Effector memory CD8-positive, alpha-beta T cell (primary cell): ENCODE measurements at regions not wholly inside any gene's neighbourhood (a gene's known extent, or its start where the extent isn't known, plus 50 kb on each side); places are given as distances from the start of the nearest gene placed in this dataset.
"Not testable (repeated sequence)": the region's sequence is repeated elsewhere in the genome, so short reads cannot be mapped to it uniquely, and the experiment has no call there.

Source experiments
- ATAC-seq: fragments of 150-1000 bp; cut with Tn5 transposase; replicated peaks from 2 replicates; pipeline ENCODE4 v1.10.0; 2021; ENCODE audit warnings: mild to moderate bottlenecking, moderate library complexity
- DNase-seq, 3 experiments: peaks; one replicate each; pipeline ENCODE4 v3.0.0; 2021
- H3K27ac Mint-ChIP-seq, 2 donors: one replicate each; pipeline ENCODE4 v1.8.0; 2022; ENCODE audit warnings: mild to moderate bottlenecking in 2 of 2, mixed read lengths in 2 of 2, moderate library complexity in 2 of 2
- H3K27me3 Mint-ChIP-seq, 2 donors: one replicate each; pipeline ENCODE4 v1.8.0; 2022; ENCODE audit warnings: mixed read lengths in 2 of 2
- H3K36me3 Mint-ChIP-seq: one replicate; pipeline ENCODE4 v1.8.0; 2022; ENCODE audit warnings: mild to moderate bottlenecking, moderate library complexity, mixed read lengths; ENCODE audit not compliant: insufficient read depth
- H3K4me1 Mint-ChIP-seq, 2 donors: one replicate each; pipeline ENCODE4 v1.8.0; 2022; ENCODE audit warnings: low read depth in 2 of 2, mixed read lengths in 2 of 2
- H3K4me3 Mint-ChIP-seq, 2 donors: one replicate each; pipeline ENCODE4 v1.8.0; 2022; ENCODE audit warnings: mild to moderate bottlenecking in 2 of 2, mixed read lengths in 2 of 2, moderate library complexity in 2 of 2
- H3K9me3 Mint-ChIP-seq, 2 donors: one replicate each; pipeline ENCODE4 v1.8.0; 2022; ENCODE audit warnings: mixed read lengths in 2 of 2

- H3K9me3 Mint-ChIP-seq, H3K27ac Mint-ChIP-seq, DNase-seq, H3K4me1 Mint-ChIP-seq, H3K4me3 Mint-ChIP-seq, H3K36me3 Mint-ChIP-seq, H3K27me3 Mint-ChIP-seq: not testable (repeated sequence)
- peak; percentile 67 for ATAC-seq
Measured at GRCh38 chr16:29338821-29339700, 67.5 kb downstream of the NPIPB11 start.

GRCh38 chr16:29337385-29337901 is 69.1 kb downstream of the NPIPB11 start:
- H3K27me3 Mint-ChIP-seq, H3K36me3 Mint-ChIP-seq, H3K27ac Mint-ChIP-seq: not testable (repeated sequence)

GRCh38 chr16:29335549-29335846 is 71.0 kb downstream of the NPIPB11 start:
- DNase-seq: not testable (repeated sequence)

More at GRCh38 chr16:29337385-29337901, 69.1 kb downstream of the NPIPB11 start:
- H3K4me3 Mint-ChIP-seq, H3K9me3 Mint-ChIP-seq, DNase-seq, H3K4me1 Mint-ChIP-seq: not testable (repeated sequence)
- peak; percentile 35 for ATAC-seq

GRCh38 chr16:29334776-29335548 is 71.5 kb downstream of the NPIPB11 start:
- ATAC-seq, H3K4me3 Mint-ChIP-seq, H3K27me3 Mint-ChIP-seq, DNase-seq, H3K4me1 Mint-ChIP-seq, H3K36me3 Mint-ChIP-seq, H3K9me3 Mint-ChIP-seq: not testable (repeated sequence)
- peak overlapping the region in 1 of 2 donors; percentile 49 for H3K27ac Mint-ChIP-seq

More at GRCh38 chr16:29335549-29335846, 71.0 kb downstream of the NPIPB11 start:
- H3K4me1 Mint-ChIP-seq, H3K9me3 Mint-ChIP-seq, H3K27me3 Mint-ChIP-seq, H3K4me3 Mint-ChIP-seq, H3K36me3 Mint-ChIP-seq: not testable (repeated sequence)
- peak overlapping the region in 1 of 2 donors; percentile 49 for H3K27ac Mint-ChIP-seq
- ATAC-seq: peak; percentile 25

GRCh38 chr16:29333492-29334097 is 72.9 kb downstream of the NPIPB11 start:
- H3K9me3 Mint-ChIP-seq, H3K36me3 Mint-ChIP-seq, DNase-seq, H3K27me3 Mint-ChIP-seq, H3K4me1 Mint-ChIP-seq, ATAC-seq, H3K27ac Mint-ChIP-seq, H3K4me3 Mint-ChIP-seq: not testable (repeated sequence)

GRCh38 chr16:29330623-29331022 is 75.9 kb downstream of the NPIPB11 start:
- not testable (repeated sequence) for H3K36me3 Mint-ChIP-seq, H3K27ac Mint-ChIP-seq, H3K4me3 Mint-ChIP-seq, ATAC-seq, H3K27me3 Mint-ChIP-seq, H3K9me3 Mint-ChIP-seq, H3K4me1 Mint-ChIP-seq, DNase-seq

GRCh38 chr16:29328528-29328927 is 78.0 kb downstream of the NPIPB11 start:
- H3K27me3 Mint-ChIP-seq, ATAC-seq, H3K4me3 Mint-ChIP-seq, H3K9me3 Mint-ChIP-seq, H3K27ac Mint-ChIP-seq, DNase-seq, H3K4me1 Mint-ChIP-seq, H3K36me3 Mint-ChIP-seq: not testable (repeated sequence)

- not testable (repeated sequence) for H3K36me3 Mint-ChIP-seq, H3K9me3 Mint-ChIP-seq, ATAC-seq, H3K27ac Mint-ChIP-seq, H3K27me3 Mint-ChIP-seq, H3K4me3 Mint-ChIP-seq, H3K4me1 Mint-ChIP-seq, DNase-seq
Measured at GRCh38 chr16:29327631-29328408, 78.7 kb downstream of the NPIPB11 start.

GRCh38 chr16:29326164-29327125 is 80.1 kb downstream of the NPIPB11 start:
- H3K27me3 Mint-ChIP-seq, H3K36me3 Mint-ChIP-seq, H3K27ac Mint-ChIP-seq, ATAC-seq, DNase-seq, H3K9me3 Mint-ChIP-seq, H3K4me1 Mint-ChIP-seq, H3K4me3 Mint-ChIP-seq: not testable (repeated sequence)

- not testable (repeated sequence) for H3K4me1 Mint-ChIP-seq, H3K36me3 Mint-ChIP-seq, H3K27ac Mint-ChIP-seq, H3K9me3 Mint-ChIP-seq, DNase-seq, ATAC-seq, H3K27me3 Mint-ChIP-seq, H3K4me3 Mint-ChIP-seq
Measured at GRCh38 chr16:29323725-29324124, 82.8 kb downstream of the NPIPB11 start.

- DNase-seq (no peak), ATAC-seq (no peak)
- no peak overlapping the region for H3K27ac Mint-ChIP-seq
- no peaks in the 10 kb centered on the region for H3K36me3 Mint-ChIP-seq
- peaks cover under 1 to 6% of the 10 kb centered on the region in 2 donors for H3K4me1 Mint-ChIP-seq
- no peak overlapping the region for H3K4me3 Mint-ChIP-seq
- no peaks in the 10 kb centered on the region for H3K27me3 Mint-ChIP-seq
- H3K9me3 Mint-ChIP-seq: no peaks in the 10 kb centered on the region
Measured at GRCh38 chr16:29321585-29321984, 84.9 kb downstream of the NPIPB11 start.

- no peak overlapping the region for H3K4me3 Mint-ChIP-seq
- ATAC-seq (no peak), DNase-seq (no peak)
- H3K36me3 Mint-ChIP-seq: no peaks in the 10 kb centered on the region
- no peak overlapping the region for H3K27ac Mint-ChIP-seq
- no peaks in the 10 kb centered on the region for H3K9me3 Mint-ChIP-seq
- peaks cover 4 to 6% of the 10 kb centered on the region in 2 donors for H3K4me1 Mint-ChIP-seq
- no peaks in the 10 kb centered on the region for H3K27me3 Mint-ChIP-seq
Measured at GRCh38 chr16:29321000-29321393, 85.5 kb downstream of the NPIPB11 start.
